Activated gamma-delta T cell (primary cell): ENCODE measurements at regions not wholly inside any gene's neighbourhood (a gene's known extent, or its start where the extent isn't known, plus 50 kb on each side); places are given as distances from the start of the nearest gene placed in this dataset.

Source experiments
- DNase-seq: peaks from one replicate; lab custom pipeline; 2025; lab: John Stamatoyannopoulos, UW

GRCh38 chr2:134203175-134203574 is 50.7 kb upstream of the MGAT5 start:
- DNase-seq: no peak
